ENCODE measurements at regions not wholly inside any gene's neighbourhood (a gene's known extent, or its start where the extent isn't known, plus 50 kb on each side); places are given as distances from the start of the nearest gene placed in this dataset.

GRCh38 chr4:171221181-171221580 is 592.0 kb upstream of the GALNTL6 start:
- DNase-seq (ENCODE audit: insufficient read length): no peak
- TF ChIP-seq POLR2A (IDR thresholded peaks at IDR 0.05; ENCODE audit: low read depth, low read length) (no peak), TAF1 (IDR thresholded peaks at IDR 0.05; ENCODE audit: borderline replicate concordance, low read depth, low read length) (no peak), POLR2AphosphoS5 (IDR thresholded peaks at IDR 0.05; ENCODE audit: low read depth, low read length) (no peak)
- FAIRE-seq: no peak

GRCh38 chr4:171203425-171203824 is 609.8 kb upstream of the GALNTL6 start:
- TF ChIP-seq TAF1 (IDR thresholded peaks at IDR 0.05; ENCODE audit: borderline replicate concordance, low read depth, low read length): no peak
- no peak for TF ChIP-seq POLR2A (IDR thresholded peaks at IDR 0.05; ENCODE audit: low read depth, low read length)
- no peak for TF ChIP-seq POLR2AphosphoS5 (IDR thresholded peaks at IDR 0.05; ENCODE audit: low read depth, low read length)
- FAIRE-seq (no peak), DNase-seq (ENCODE audit: insufficient read length) (no peak)

DNA sequence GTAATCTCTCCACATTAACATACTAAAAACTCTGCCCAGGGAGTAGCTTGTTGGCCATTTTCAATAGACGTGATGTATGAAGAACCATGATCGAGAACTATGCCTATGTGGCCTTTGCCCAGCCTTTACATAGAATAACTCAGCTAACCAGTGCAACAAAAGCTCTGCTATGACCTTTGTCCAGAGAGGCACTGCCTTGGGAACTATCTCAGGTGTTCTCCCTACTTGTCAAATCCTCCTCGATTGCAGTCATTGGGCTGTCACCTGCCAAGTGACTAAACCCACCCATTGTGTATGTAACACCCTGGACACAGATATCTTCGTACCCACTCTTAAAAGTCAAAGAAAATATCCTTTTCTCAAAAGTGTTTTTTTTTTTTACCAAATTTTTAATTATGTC is 610.3 kb upstream of the GALNTL6 start:
- FAIRE-seq (no peak), DNase-seq (ENCODE audit: insufficient read length) (no peak)
- no peak for TF ChIP-seq TAF1 (IDR thresholded peaks at IDR 0.05; ENCODE audit: borderline replicate concordance, low read depth, low read length)
- no peak for TF ChIP-seq POLR2AphosphoS5 (IDR thresholded peaks at IDR 0.05; ENCODE audit: low read depth, low read length)

DNA sequence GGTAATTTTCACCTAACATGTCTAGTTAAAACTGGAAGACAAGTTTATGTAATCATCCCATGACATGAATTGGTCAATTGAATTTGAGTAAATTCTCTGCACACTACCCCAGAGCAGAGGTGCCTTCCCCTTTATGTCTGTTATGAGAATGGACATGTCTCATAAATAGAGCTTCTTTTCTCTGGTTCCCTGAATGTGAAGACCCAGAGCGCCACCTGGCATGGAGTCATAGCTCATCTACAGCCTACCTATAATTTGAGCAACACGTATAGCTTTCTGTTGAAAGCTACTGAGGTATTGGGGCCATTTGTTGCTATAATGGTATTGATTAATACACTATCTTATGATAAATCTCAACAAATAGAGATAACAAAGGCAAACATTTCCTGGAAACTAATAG is 626.5 kb upstream of the GALNTL6 start:
- FAIRE-seq (no peak), DNase-seq (ENCODE audit: insufficient read length) (no peak)
- TF ChIP-seq POLR2AphosphoS5 (IDR thresholded peaks at IDR 0.05; ENCODE audit: low read depth, low read length) (no peak), TAF1 (IDR thresholded peaks at IDR 0.05; ENCODE audit: borderline replicate concordance, low read depth, low read length) (no peak), POLR2A (IDR thresholded peaks at IDR 0.05; ENCODE audit: low read depth, low read length) (no peak)

DNA sequence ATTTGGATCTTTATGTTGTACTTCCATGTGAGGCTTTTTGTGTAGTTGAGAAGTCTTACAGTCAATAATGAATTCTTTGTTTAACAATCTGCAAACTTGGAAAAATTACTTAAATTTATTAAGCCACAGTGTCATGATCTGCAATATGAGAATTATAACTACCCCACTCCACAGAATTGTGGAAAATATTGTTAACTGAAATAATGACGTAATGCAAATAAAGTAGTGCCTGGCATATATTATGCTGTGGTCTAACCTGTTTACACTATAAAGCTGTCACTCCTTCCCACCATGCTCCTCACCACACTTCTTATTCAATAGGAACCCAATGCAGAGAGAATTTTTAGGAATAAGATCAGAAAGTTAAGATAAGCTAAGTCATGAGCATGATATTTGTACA is 632.1 kb upstream of the GALNTL6 start:
- DNase-seq (ENCODE audit: insufficient read length): no peak
- FAIRE-seq: no peak

DNA sequence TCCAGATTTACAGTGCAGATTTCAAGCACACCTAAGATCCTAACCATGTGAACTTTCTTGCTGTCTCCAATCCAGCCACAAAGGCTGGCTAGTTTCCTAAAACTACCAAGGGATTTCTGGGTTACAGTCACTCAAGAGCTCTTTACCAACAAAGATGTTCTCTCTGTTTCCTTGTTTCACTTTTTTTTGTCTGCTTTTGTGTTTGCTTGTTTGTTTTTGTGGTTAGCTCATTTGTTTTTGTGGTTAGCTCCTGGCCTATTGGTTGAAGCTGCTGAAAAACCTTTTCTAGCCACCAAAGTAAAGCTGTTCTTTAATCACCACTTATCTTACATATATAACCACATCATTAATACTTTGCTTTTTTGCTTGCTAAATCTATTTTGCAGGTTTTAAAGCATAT is 642.5 kb upstream of the GALNTL6 start:
- no peak for DNase-seq (ENCODE audit: insufficient read length)
- FAIRE-seq: no peak
- TF ChIP-seq TAF1 (IDR thresholded peaks at IDR 0.05; ENCODE audit: borderline replicate concordance, low read depth, low read length) (no peak), POLR2A (IDR thresholded peaks at IDR 0.05; ENCODE audit: low read depth, low read length) (no peak), POLR2AphosphoS5 (IDR thresholded peaks at IDR 0.05; ENCODE audit: low read depth, low read length) (no peak)

More for the DNA sequence above, 632.1 kb upstream of the GALNTL6 start:
- no peak for TF ChIP-seq POLR2A (IDR thresholded peaks at IDR 0.05; ENCODE audit: low read depth, low read length)
- no peak for TF ChIP-seq TAF1 (IDR thresholded peaks at IDR 0.05; ENCODE audit: borderline replicate concordance, low read depth, low read length)
- TF ChIP-seq POLR2AphosphoS5 (IDR thresholded peaks at IDR 0.05; ENCODE audit: low read depth, low read length): no peak

DNA sequence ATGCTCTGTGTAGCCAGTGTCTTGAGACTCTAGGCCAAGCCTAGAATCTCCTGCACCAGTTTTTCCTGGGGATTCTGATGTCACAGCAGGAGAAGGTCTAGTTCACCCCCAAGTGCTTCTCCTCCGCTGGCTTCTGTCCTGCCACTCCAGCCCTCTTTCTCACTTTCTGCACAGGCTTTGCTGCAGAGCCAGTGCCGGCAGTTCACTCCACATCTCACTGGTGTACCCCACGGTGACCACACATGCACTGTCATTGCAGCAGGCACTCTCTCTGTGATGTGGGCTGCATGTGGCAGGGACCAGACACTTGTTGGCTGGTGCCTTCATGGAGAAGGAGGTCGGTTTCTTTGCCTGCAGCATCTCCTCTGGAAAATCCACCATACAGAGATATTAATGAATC is 643.8 kb upstream of the GALNTL6 start:
- DNase-seq (ENCODE audit: insufficient read length): no peak
- FAIRE-seq: no peak
- no peak for TF ChIP-seq POLR2AphosphoS5 (IDR thresholded peaks at IDR 0.05; ENCODE audit: low read depth, low read length)

- no peak for FAIRE-seq
- TF ChIP-seq POLR2AphosphoS5 (IDR thresholded peaks at IDR 0.05; ENCODE audit: low read depth, low read length) (no peak), TAF1 (IDR thresholded peaks at IDR 0.05; ENCODE audit: borderline replicate concordance, low read depth, low read length) (no peak), POLR2A (IDR thresholded peaks at IDR 0.05; ENCODE audit: low read depth, low read length) (no peak)
- DNase-seq (ENCODE audit: insufficient read length): no peak
Measured at GRCh38 chr4:171162478-171162877, 650.7 kb upstream of the GALNTL6 start.

DNA sequence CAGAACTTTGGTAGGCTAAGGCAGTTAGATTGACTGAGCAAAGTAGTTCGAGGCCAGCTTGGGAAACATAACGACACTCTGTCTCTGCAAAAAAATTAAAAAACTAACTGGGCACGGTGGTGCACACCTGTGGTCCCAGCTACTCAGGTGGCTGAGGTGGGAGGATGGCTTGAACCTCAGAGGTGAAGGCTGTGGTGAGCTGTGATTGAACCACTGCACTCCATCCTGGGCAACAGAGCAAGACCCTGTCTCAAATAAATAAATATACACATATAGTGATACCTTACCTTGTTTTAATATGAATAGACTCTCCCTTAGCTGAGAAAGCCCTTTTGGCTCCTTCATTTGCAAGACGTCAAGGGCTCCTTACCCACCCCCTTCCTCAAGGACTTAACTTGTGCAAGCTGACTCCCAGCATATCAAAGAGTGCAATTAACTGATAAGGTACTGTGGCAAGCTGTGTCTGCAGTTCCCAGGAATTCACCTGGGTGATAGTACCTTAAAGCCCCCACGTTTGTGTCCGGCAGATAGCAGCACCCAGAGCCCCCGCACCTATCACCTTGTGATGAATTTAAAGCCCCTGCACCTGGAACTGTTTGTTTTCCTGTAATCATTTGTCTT is 655.6 kb upstream of the GALNTL6 start:
- no peak for DNase-seq (ENCODE audit: insufficient read length)
- TF ChIP-seq POLR2AphosphoS5 (IDR thresholded peaks at IDR 0.05; ENCODE audit: low read depth, low read length) (no peak), POLR2A (IDR thresholded peaks at IDR 0.05; ENCODE audit: low read depth, low read length) (no peak), TAF1 (IDR thresholded peaks at IDR 0.05; ENCODE audit: borderline replicate concordance, low read depth, low read length) (no peak)
- FAIRE-seq: no peak

DNA sequence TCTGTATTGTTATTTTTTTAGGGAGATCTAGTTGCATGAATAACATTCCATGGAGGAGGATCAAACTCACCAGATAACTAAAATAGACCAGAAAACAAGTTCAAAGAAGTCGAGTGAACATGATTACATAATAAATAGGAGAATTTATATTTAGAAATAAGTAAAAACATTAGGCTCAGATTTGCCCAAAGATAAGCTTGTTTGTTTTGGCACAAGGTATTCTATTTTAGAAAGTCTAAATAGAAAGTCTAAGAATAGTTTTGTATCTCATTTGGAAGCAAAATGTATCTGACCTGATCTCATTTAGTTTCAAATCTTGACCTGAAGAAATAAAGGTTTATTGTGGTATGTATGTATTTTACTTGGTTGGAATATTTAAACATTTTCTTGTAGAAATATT is 670.6 kb upstream of the GALNTL6 start:
- FAIRE-seq: no peak
- TF ChIP-seq POLR2A (IDR thresholded peaks at IDR 0.05; ENCODE audit: low read depth, low read length) (no peak), POLR2AphosphoS5 (IDR thresholded peaks at IDR 0.05; ENCODE audit: low read depth, low read length) (no peak), TAF1 (IDR thresholded peaks at IDR 0.05; ENCODE audit: borderline replicate concordance, low read depth, low read length) (no peak)
- no peak for DNase-seq (ENCODE audit: insufficient read length)

DNA sequence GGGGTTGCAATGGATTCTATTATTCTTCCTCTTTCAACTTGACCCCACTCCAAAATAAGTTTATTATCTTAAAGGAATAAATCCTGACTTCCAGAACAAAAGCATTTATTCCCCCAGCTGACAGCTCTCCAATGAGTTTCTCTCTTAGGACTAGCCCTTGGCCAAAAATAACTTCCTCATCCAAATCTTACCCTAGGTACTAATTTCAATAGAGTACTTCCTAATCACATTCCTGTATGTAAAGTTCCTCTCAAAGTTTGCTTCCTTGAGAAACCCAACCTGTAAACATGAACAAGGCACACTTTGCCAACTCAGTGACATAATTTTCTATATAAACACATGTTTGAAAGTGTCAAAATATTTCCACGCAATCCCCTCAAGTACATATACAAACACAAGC is 671.2 kb upstream of the GALNTL6 start:
- DNase-seq (ENCODE audit: insufficient read length) (no peak), FAIRE-seq (no peak)
- TF ChIP-seq POLR2AphosphoS5 (IDR thresholded peaks at IDR 0.05; ENCODE audit: low read depth, low read length): no peak
- no peak for TF ChIP-seq TAF1 (IDR thresholded peaks at IDR 0.05; ENCODE audit: borderline replicate concordance, low read depth, low read length)
- TF ChIP-seq POLR2A (IDR thresholded peaks at IDR 0.05; ENCODE audit: low read depth, low read length): no peak

DNA sequence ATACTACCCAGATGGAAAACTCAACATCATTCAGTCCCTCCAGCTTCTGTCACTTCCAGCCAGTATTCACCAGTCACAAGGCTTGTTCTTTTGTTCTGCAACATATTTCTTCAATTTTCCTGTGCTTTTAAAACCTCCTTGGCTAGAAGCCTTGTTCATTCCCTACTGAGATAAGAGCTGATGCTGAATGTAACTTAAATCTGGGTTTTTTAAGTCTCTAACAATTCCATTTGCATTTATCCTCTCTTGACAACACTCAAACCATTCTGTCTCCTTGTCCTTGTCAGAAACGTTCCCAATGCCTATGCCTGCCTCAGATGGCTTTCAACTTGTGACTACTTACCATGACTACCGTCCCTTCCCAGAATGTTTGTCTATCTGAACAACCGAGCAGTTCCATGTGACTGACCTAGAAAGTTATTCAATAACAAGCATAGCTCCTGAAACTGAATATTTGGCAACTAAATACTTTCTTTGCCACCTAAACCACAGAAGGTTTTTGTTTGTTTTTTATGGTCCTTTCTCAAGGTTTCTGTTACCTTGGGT is 682.9 kb upstream of the GALNTL6 start:
- FAIRE-seq (no peak), DNase-seq (ENCODE audit: insufficient read length) (no peak)
- TF ChIP-seq TAF1 (IDR thresholded peaks at IDR 0.05; ENCODE audit: borderline replicate concordance, low read depth, low read length) (no peak), POLR2AphosphoS5 (IDR thresholded peaks at IDR 0.05; ENCODE audit: low read depth, low read length) (no peak), POLR2A (IDR thresholded peaks at IDR 0.05; ENCODE audit: low read depth, low read length) (no peak)
